Right lobe of liver (tissue), 6 donors: ENCODE measurements at regions not wholly inside any gene's neighbourhood (a gene's known extent, or its start where the extent isn't known, plus 50 kb on each side); places are given as distances from the start of the nearest gene placed in this dataset.

Experiments used
- ATAC-seq, 4 donors: fragments of 200-7000 bp; cut with Tn5 transposase; one replicate each; pipeline ENCODE4 v1.9.1; 2020; ENCODE audit warnings: mild to moderate bottlenecking in 4 of 4, moderate library complexity in 4 of 4
- DNase-seq, 3 donors: peaks; one replicate each; pipeline ENCODE4 v3.0.0-alpha.2; 2020
- H3K27ac ChIP-seq, 3 donors: fragments of 200-600 bp; one replicate each; pipeline ENCODE4 v1.8.0; 2022
- H3K27me3 ChIP-seq, 2 donors: fragments of 200-600 bp; one replicate each; pipeline ENCODE4 v1.8.0; 2022
- H3K36me3 ChIP-seq, 4 donors: fragments of 200-600 bp; sonication (generic) in 1 of 4; one replicate each; pipeline versions ENCODE4 v1.5.1 to v1.8.0; 2017 to 2022; ENCODE audit warnings: control low read depth in 1 of 4
- H3K4me1 ChIP-seq, 4 donors: fragments of 200-600 bp; sonication (generic) in 1 of 4; one replicate each; pipeline versions ENCODE4 v1.5.1 to v1.8.0; 2017 to 2022; ENCODE audit warnings: control low read depth in 1 of 4
- H3K4me3 ChIP-seq, 3 donors: fragments of 200-600 bp; one replicate each; pipeline ENCODE4 v1.8.0; 2022
- H3K9me3 ChIP-seq, 4 donors: fragments of 200-600 bp; sonication (generic) in 1 of 4; one replicate each; pipeline versions ENCODE4 v1.5.1 to v1.8.0; 2017 to 2022; ENCODE audit warnings: control low read depth in 1 of 4
- CTCF ChIP-seq, 4 donors: fragments of 200-600 bp in 3 of 4; fragments of 450-650 bp in 1 of 4; IDR thresholded peaks; one replicate each; pipeline versions ENCODE4 v1.5.1 to v1.8.0; 2016 to 2022; ENCODE audit warnings: antibody characterized with exemption in 4 of 4, mild to moderate bottlenecking in 2 of 4
- POLR2A ChIP-seq: fragments of 450-650 bp; IDR thresholded peaks from one replicate; pipeline ENCODE4 v1.6.1; 2017; ENCODE audit warnings: antibody characterized with exemption, mild to moderate bottlenecking
- WGBS: methylation state at CpG from one replicate; pipeline ENCODE4 v1.1.6; 2018; ENCODE audit warnings: low coverage, low lambda C conversion rate; ENCODE audit not compliant: insufficient coverage; ENCODE audit errors: missing lambda C conversion rate; 5-methylcytosine and 5-hydroxymethylcytosine counted together
- intact Hi-C, 2 donors: fragments of 100-400 bp; cut with DNase I; formaldehyde crosslinking; loops; one replicate each; pipeline versions ENCODE4 v1.11.2 to v1.14.1; 2022
- donor health status: DM: no; HTN: yes; CAD: no.
- donor health status: DM: no; HTN: no; CAD: no.
- donor health status: DM: no; HTN: no; CAD: no.
- donor health status: DM: no; HTN: yes; CAD: no.
- donor health status: DM: no; HTN: yes; CAD: no.

- DNase-seq: no peak
- Histone ChIP-seq H3K4me1 (no peaks in the 10 kb centered on the region), H3K36me3 (no peaks in the 10 kb centered on the region), H3K27me3 (no peaks in the 10 kb centered on the region), H3K27ac (no peak overlapping the region), H3K9me3 (no peaks in the 10 kb centered on the region), H3K4me3 (no peak overlapping the region)
- no peak for TF ChIP-seq CTCF (IDR thresholded peaks at IDR 0.05)
- no peak for TF ChIP-seq POLR2A
- intact Hi-C loops: no loop called here
- no peak for ATAC-seq
- 54% methylated on average over 2 of the region's 2 CpGs for WGBS
Observed at GRCh38 chr2:147109291-147109690, 735.5 kb upstream of the ACVR2A start.

- ATAC-seq: no peak
- H3K9me3 ChIP-seq: no peaks in the 10 kb centered on the region
- no peak overlapping the region for H3K4me3 ChIP-seq
- H3K36me3 ChIP-seq: no peaks in the 10 kb centered on the region
- no peak overlapping the region for H3K27ac ChIP-seq
- WGBS: 75% methylated on average over 2 of the region's 2 CpGs
- no peaks in the 10 kb centered on the region for H3K4me1 ChIP-seq
- TF ChIP-seq CTCF (IDR thresholded peaks at IDR 0.05) (no peak), POLR2A (no peak)
- intact Hi-C loops: no loop called here
- no peaks in the 10 kb centered on the region for H3K27me3 ChIP-seq
- no peak for DNase-seq
Observed at GRCh38 chr2:147108548-147108947, 736.3 kb upstream of the ACVR2A start.

- DNase-seq: no peak
- TF ChIP-seq CTCF (IDR thresholded peaks at IDR 0.05) (no peak), POLR2A (no peak)
- H3K4me1 ChIP-seq: no peaks in the 10 kb centered on the region
- whole genome bisulfite sequencing: 45% methylated on average over 5 of the region's 5 CpGs
- no peak for ATAC-seq
- no peaks in the 10 kb centered on the region for H3K27me3 ChIP-seq
- H3K4me3 ChIP-seq: no peak overlapping the region
- no peaks in the 10 kb centered on the region for H3K9me3 ChIP-seq
- no peaks in the 10 kb centered on the region for H3K36me3 ChIP-seq
- no peak overlapping the region for H3K27ac ChIP-seq
- intact Hi-C loops: no loop called here
Observed at GRCh38 chr2:147101941-147102790, 742.7 kb upstream of the ACVR2A start.

GRCh38 chr2:147100406-147101035 lies 744.3 kb upstream of the ACVR2A start:
- Histone ChIP-seq H3K9me3 (no peaks in the 10 kb centered on the region), H3K4me1 (no peaks in the 10 kb centered on the region), H3K27me3 (no peaks in the 10 kb centered on the region), H3K27ac (no peak overlapping the region), H3K36me3 (no peaks in the 10 kb centered on the region), H3K4me3 (no peak overlapping the region)
- ATAC-seq (no peak), DNase-seq (no peak)
- no peak for TF ChIP-seq POLR2A
- no peak for TF ChIP-seq CTCF (IDR thresholded peaks at IDR 0.05)
- intact Hi-C loops: no loop called here
